IMR-90 (cell line): ENCODE measurements at regions not wholly inside any gene's neighbourhood (a gene's known extent, or its start where the extent isn't known, plus 50 kb on each side); places are given as distances from the start of the nearest gene placed in this dataset.

Source experiments
- ATAC-seq: fragments of 200-7000 bp; cut with Tn5 transposase; 2 replicates; pipeline ENCODE4 v1.9.1; 2020; ENCODE audit warnings: low read depth, mild to moderate bottlenecking, moderate library complexity
- BruUV-seq: library from RNA; stranded (reverse); fragments of 400-500 nt; replicated peaks from 2 replicates; lab custom pipeline; 2021; lab: Mats Ljungman, UMichigan
- CTCF ChIA-PET: fragments of 300-600 bp; formaldehyde crosslinking; extraction: SDS; loops from one replicate; lab custom pipeline; 2021; ENCODE audit warnings: antibody characterized with exemption; lab: Yijun Ruan, JAX
- POLR2A ChIA-PET: fragments of 300-600 bp; sonication (Branson Sonifier 250); formaldehyde crosslinking; loops from one replicate; lab custom pipeline; 2022; ENCODE audit warnings: antibody characterized with exemption; ENCODE audit not compliant: unreplicated experiment; lab: Charles Lee
- DNase-seq: peaks from one replicate; pipeline ENCODE4 v3.0.0; 2013
- H2AFZ ChIP-seq: replicated peaks from 2 replicates; pipeline ENCODE3; 2013; ENCODE audit warnings: low read length, mild to moderate bottlenecking; ENCODE audit not compliant: poor library complexity
- H2AK5ac ChIP-seq: 2 replicates; pipeline ENCODE4 v1.6.1; 2013; ENCODE audit warnings: low read depth, low read length, inconsistent platforms
- H2AK9ac ChIP-seq: replicated peaks from 2 replicates; pipeline ENCODE3; 2013; ENCODE audit warnings: mild to moderate bottlenecking, low read depth, low read length, moderate library complexity; ENCODE audit not compliant: poor library complexity
- H2BK120ac ChIP-seq: 2 replicates; pipeline ENCODE4 v1.6.1; 2013; ENCODE audit warnings: low read depth, low read length, inconsistent platforms
- H2BK15ac ChIP-seq: 3 replicates; pipeline ENCODE4 v1.6.1; 2013; ENCODE audit warnings: low read depth, low read length, inconsistent platforms
- H2BK20ac ChIP-seq: 2 replicates; pipeline ENCODE4 v1.6.1; 2013; ENCODE audit warnings: low read depth, mild to moderate bottlenecking, inconsistent platforms, low read length, moderate library complexity
- H2BK5ac ChIP-seq: 2 replicates; pipeline ENCODE4 v1.6.1; 2013; ENCODE audit warnings: mild to moderate bottlenecking, low read depth, low read length, inconsistent platforms; ENCODE audit not compliant: poor library complexity, severe bottlenecking
- H3K14ac ChIP-seq: replicated peaks from 2 replicates; pipeline ENCODE4 v1.6.1; 2013; ENCODE audit warnings: low read depth, low read length, inconsistent platforms
- H3K18ac ChIP-seq: 2 replicates; pipeline ENCODE4 v1.6.1; 2013; ENCODE audit warnings: low read depth, low read length, control low read depth
- H3K23ac ChIP-seq: 2 replicates; pipeline ENCODE4 v1.6.1; 2013; ENCODE audit warnings: low read depth, low read length, inconsistent platforms
- H3K27ac ChIP-seq: 2 replicates; pipeline ENCODE4 v1.5.1; 2013; ENCODE audit warnings: mild to moderate bottlenecking, control low read depth, low read length; ENCODE audit not compliant: insufficient read depth
- H3K27me3 ChIP-seq: 2 replicates; pipeline ENCODE4 v1.6.1; 2013; ENCODE audit warnings: low read length; ENCODE audit not compliant: control insufficient read depth, insufficient read depth
- H3K36me3 ChIP-seq: 2 replicates; pipeline ENCODE4 v1.6.1; 2013; ENCODE audit warnings: low read length, mixed read lengths; ENCODE audit not compliant: control insufficient read depth, insufficient read depth
- H3K4ac ChIP-seq: 2 replicates; pipeline ENCODE4 v1.6.1; 2013; ENCODE audit warnings: low read depth, low read length, inconsistent platforms
- H3K4me1 ChIP-seq: 2 replicates; pipeline ENCODE4 v1.6.1; 2013; ENCODE audit warnings: low read length, mixed read lengths; ENCODE audit not compliant: control insufficient read depth, insufficient read depth
- H3K4me2 ChIP-seq: 2 replicates; pipeline ENCODE4 v1.6.1; 2013; ENCODE audit warnings: low read depth, mild to moderate bottlenecking, control low read depth, low read length, moderate library complexity
- H3K4me3 ChIP-seq: 2 replicates; pipeline ENCODE4 v1.5.1; 2013; ENCODE audit warnings: low read depth, mild to moderate bottlenecking, control low read depth, low read length, moderate library complexity; ENCODE audit not compliant: insufficient read depth
- H3K56ac ChIP-seq: 2 replicates; pipeline ENCODE4 v1.6.1; 2013; ENCODE audit warnings: low read length, inconsistent platforms; ENCODE audit not compliant: insufficient read depth; ENCODE audit errors: extremely low read depth
- H3K79me1 ChIP-seq, 2 experiments: 2 replicates each; pipeline ENCODE4 v1.6.1; 2013; ENCODE audit warnings: low read length in 2 of 2, inconsistent platforms in 1 of 2, low read depth in 1 of 2
- H3K9ac ChIP-seq: 2 replicates; pipeline ENCODE4 v1.6.1; 2013; ENCODE audit warnings: low read depth, low read length, control low read depth
- H3K9me1 ChIP-seq: 2 replicates; pipeline ENCODE4 v1.6.1; 2013; ENCODE audit warnings: low read length, inconsistent platforms; ENCODE audit not compliant: insufficient read depth
- H3K9me3 ChIP-seq: 2 replicates; pipeline ENCODE4 v1.6.1; 2013; ENCODE audit warnings: low read length; ENCODE audit not compliant: control insufficient read depth, insufficient read depth
- H4K20me1 ChIP-seq: 2 replicates; pipeline ENCODE4 v1.6.1; 2013; ENCODE audit warnings: low read length, inconsistent platforms; ENCODE audit not compliant: insufficient read depth
- H4K5ac ChIP-seq: 2 replicates; pipeline ENCODE4 v1.6.1; 2013; ENCODE audit warnings: mild to moderate bottlenecking, low read depth, low read length, control low read depth
- H4K8ac ChIP-seq, 2 experiments: 2 replicates each; pipeline ENCODE4 v1.6.1; 2013; ENCODE audit warnings: low read depth in 2 of 2, low read length in 2 of 2, control low read depth in 1 of 2, inconsistent platforms in 1 of 2
- H4K91ac ChIP-seq: 2 replicates; pipeline ENCODE4 v1.6.1; 2013; ENCODE audit warnings: low read depth, low read length, inconsistent platforms; ENCODE audit not compliant: insufficient read depth
- RAD21 ChIP-seq: IDR thresholded peaks from 2 replicates; pipeline ENCODE4 v1.6.1; 2012; ENCODE audit warnings: low read length, improper control_type of control experiment
- WGBS, 2 experiments: methylation state at CpG; one replicate each; pipeline versions ENCODE4 v1.1.5 to v1.1.7; 2013; ENCODE audit warnings: missing lambda C conversion rate in 2 of 2; ENCODE audit not compliant: insufficient read length in 1 of 2; ENCODE audit errors: extremely low coverage in 2 of 2; 5-methylcytosine and 5-hydroxymethylcytosine counted together
- dilution Hi-C: fragments of 300-500 bp; cut with HindIII; formaldehyde crosslinking; loops from one replicate; pipeline ENCODE4 v1.14.3; 2018; ENCODE audit warnings: low sequenced_read_pairs; ENCODE audit not compliant: unreplicated experiment
- in situ Hi-C: fragments of 300-500 bp; cut with MboI; formaldehyde crosslinking; loops from 3 replicates; pipeline ENCODE4 v1.14.3; 2019; ENCODE audit warnings: low sequenced_read_pairs, inconsistent platforms, mixed read lengths
- intact Hi-C: fragments of 100-400 bp; cut with micrococcal nuclease; formaldehyde crosslinking; loops from 2 replicates; pipeline ENCODE4 v1.10.0; 2022

DNA sequence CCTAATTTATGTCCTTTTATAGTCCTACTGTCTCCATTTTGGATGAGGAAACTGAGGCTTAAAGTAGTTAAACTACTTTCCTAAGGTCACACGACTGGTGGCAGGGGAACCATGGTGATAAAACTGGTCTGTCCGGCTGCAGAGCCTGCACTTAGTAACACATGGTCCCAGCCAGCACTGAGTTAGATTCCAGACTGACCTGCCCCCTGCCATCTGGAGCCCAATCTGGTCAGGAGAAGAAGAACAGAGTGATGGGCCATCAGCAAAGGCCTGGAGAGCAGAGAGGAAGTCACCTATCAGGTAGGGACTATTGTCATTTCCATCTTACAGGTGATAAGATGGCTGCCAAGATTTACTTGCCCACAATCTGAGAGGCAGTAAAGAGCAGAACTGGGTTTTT is 86.6 kb upstream of the SLC25A48 start:
- in situ Hi-C loops (no loop called here), dilution Hi-C loops (no loop called here)

More for the DNA sequence above, 86.6 kb upstream of the SLC25A48 start:
- Histone ChIP-seq H2BK20ac (no peak overlapping the region), H3K56ac (no peak overlapping the region), H3K4ac (no peak overlapping the region), H2AK9ac (no peak overlapping the region), H2BK120ac (no peak overlapping the region), H3K27ac (no peak overlapping the region), H3K36me3 (no peaks in the 10 kb centered on the region), H3K4me2 (no peak overlapping the region), H3K23ac (no peak overlapping the region), H4K20me1 (no peaks in the 10 kb centered on the region), H3K9ac (no peak overlapping the region), H3K14ac (no peak overlapping the region), H3K79me1 (no peaks in the 10 kb centered on the region), H3K27me3 (no peaks in the 10 kb centered on the region), H3K4me3 (no peak overlapping the region), H2BK5ac (no peak overlapping the region), H3K18ac (no peak overlapping the region), H3K4me1 (no peaks in the 10 kb centered on the region), H3K9me3 (no peaks in the 10 kb centered on the region; the same call in 1 of the 2 replicates), H3K9me1 (no peaks in the 10 kb centered on the region), H4K91ac (no peak overlapping the region), H2BK15ac (no peak overlapping the region), H2AFZ (no peak overlapping the region), H4K8ac (no peak overlapping the region), H4K5ac (no peak overlapping the region), H2AK5ac (no peak overlapping the region)
- WGBS, 2 experiments = 44% methylated on average over 2 of the region's 2 CpGs; no CpG with 5 or more reads in 1 of the 2 experiments
- TF ChIP-seq RAD21 = no peak
- ChIA-PET CTCF (no interaction called here), POLR2A (no interaction called here)
- DNase-seq = no peak
- no TSS peak for BruUV-seq
- no peak for ATAC-seq
- intact Hi-C loops = no loop called here
